EH (cell line): ENCODE measurements at regions not wholly inside any gene's neighbourhood (a gene's known extent, or its start where the extent isn't known, plus 50 kb on each side); places are given as distances from the start of the nearest gene placed in this dataset.

Experiments
- DNase-seq: peaks from one replicate; pipeline ENCODE4 v3.0.0-alpha.2; 2015; ENCODE audit warnings: low read depth

GRCh38 chr1:58136387-58136786, 410.1 kb downstream of the OMA1 start:
- no peak for DNase-seq

DNA sequence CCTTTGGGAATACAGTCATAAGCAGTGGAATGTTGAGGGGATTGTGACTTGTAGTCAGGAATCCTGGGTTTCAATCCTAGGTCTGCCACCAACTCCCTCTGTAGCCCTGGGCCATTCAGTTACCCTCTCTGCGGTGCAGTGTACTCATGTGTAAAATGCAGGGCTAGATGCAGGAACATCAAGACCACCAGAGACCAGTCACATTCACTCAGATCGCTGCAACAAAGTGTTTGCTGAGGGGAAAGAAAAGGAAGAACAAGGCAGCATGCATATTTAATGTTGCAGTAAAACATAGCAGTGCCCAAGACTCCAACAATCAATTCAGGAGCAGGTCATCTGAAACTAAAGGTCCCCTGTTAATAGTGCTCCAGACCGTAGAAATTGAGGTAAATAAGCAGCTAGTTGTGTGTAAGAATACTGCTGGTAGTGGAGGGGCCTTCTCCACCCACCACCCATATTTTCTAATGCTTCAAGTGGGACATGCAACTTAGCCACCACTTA, 410.7 kb downstream of the OMA1 start:
- DNase-seq, result no peak

- no peak for DNase-seq
These were observed 413.0 kb downstream of the OMA1 start for GRCh38 chr1:58133562-58133961.

GRCh38 chr1:58123051-58123450, 423.5 kb downstream of the OMA1 start:
- no peak for DNase-seq

- DNase-seq, result no peak
These were observed 426.6 kb downstream of the OMA1 start for GRCh38 chr1:58119971-58120370.

DNA sequence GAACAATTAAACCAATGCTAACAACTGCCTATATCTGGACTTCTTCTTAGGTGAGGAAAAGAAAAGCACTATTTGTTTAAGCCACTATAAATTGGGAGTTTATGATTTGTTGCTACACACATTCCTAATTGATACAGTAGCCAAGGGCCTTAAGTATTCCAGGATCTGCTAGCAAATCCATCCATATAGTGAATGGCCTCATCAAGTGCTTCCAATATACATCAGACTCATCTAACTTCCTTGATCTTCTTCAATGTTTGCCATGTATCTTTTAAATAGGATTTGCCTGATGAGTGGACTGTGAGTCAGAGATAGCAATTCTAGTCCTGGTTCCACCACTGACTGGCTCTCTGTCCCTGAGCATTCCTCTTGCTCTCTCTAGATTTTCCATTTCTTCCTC, 430.2 kb downstream of the OMA1 start:
- no peak for DNase-seq

- DNase-seq, result no peak
These were observed 436.8 kb downstream of the OMA1 start for GRCh38 chr1:58109646-58110200.

GRCh38 chr1:58108783-58109182, 437.7 kb downstream of the OMA1 start:
- DNase-seq, result no peak

GRCh38 chr1:58107943-58108342, 438.6 kb downstream of the OMA1 start:
- no peak for DNase-seq

- DNase-seq, result no peak
These were observed 441.6 kb downstream of the OMA1 start for GRCh38 chr1:58104960-58105359.

DNA sequence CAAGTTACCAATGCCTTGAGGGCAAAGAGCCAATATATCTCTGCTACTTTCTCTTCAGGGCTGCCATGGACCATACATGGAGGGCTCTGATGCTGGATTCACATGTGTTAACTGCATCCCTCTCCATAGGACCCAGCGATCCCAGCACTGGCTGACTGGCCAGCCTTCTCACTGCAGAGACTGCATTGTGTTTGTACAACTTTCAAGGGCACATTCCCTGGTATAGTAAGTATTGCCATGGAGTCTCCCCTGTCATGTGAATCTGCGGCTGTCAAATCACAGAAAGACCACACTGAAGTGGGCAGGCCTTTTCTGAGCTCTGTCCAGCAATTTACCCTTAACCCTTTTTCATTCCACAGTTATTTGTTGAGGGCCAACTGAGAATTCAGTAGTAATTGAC, 449.8 kb downstream of the OMA1 start:
- DNase-seq, result no peak

DNA sequence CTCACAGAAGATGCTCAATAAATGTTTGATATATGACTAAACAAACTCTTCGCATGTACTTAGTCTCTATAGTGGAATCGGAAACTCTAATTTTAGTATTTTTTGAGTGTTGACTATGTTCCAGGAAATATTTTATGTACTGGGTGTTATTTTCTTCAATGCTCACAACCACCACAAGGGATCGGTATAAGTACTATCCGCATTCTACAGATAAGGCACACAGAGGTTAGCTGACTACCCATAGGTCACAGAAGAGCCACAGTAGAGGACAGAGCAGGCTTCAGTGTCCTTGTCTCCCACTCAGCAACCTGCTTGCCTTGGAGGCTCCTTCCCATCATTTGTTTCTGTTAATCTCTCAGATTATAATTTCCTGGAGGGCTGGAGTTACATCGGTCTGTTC, 451.3 kb downstream of the OMA1 start:
- DNase-seq, result no peak

DNA sequence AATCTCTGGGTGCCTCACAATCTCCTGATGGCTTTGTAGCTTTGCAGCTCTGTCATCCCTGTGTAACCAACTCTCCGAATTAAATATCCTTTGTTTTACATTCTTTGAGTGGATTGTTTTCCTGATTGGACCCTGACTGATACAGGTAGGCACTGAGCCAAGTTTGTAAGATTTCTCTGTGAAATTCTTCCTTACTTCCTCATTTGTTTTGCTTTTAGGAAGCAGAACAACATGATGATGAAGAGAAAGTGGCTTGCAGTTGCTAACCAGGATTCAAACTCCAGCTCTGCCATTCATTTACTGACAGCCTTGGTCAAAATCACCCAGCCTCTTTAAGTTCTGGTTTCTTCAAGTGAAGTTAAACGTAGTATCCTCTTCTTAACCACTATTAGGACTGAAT, 452.3 kb downstream of the OMA1 start:
- no peak for DNase-seq

GRCh38 chr1:58090640-58091039, 455.9 kb downstream of the OMA1 start:
- DNase-seq, result no peak

DNA sequence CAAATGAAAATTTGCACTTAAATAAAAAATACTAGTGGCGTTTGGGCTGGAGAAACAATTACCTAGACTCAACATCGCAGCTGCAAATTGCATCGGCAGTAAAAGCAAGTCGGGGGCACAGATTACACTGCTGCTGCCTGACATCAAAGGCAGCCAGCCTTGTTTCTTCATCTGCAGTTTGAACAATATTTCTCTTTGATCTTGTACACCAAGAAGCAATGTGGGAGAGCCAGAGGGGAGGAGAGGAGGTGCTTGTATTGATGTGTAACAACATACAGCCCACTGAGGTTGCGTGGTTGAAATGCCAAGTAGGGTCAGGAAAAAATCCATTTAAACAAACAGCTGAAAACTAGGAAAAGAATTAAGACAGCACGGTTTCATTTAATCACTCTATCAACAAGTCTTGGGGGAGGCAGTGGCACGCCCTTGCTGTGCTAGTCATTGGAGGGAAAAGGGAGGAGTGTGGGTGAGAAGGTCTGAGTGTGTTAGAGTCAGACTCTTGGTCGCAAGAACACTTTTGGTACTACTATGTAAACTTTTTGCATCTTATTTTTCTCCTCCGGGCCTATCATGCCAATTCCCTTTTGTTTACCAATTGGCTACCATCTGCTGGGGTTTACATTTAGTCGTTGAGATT, 456.5 kb downstream of the OMA1 start:
- no peak for DNase-seq

DNA sequence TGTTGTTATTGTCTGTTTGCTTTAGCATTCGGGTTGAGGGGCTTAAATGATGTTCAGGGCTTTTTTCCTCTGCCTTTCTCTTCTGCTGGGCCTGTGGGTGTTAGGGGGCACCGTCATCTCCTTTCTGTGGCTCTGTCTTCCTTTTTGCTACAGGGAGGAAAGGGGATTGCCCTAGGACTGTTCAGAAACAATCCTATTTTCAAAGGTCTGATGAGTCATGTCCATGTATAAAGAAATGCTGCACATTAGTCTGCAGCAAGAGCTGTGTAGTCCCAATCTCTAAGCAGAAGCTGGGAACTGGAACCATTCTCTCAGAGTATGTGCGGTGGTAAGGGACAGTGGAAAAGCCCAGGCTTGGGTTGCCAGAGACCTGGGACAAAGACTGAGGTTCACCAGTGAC, 462.3 kb downstream of the OMA1 start:
- DNase-seq, result no peak

GRCh38 chr1:58082596-58082995, 463.9 kb downstream of the OMA1 start:
- DNase-seq, result no peak

DNA sequence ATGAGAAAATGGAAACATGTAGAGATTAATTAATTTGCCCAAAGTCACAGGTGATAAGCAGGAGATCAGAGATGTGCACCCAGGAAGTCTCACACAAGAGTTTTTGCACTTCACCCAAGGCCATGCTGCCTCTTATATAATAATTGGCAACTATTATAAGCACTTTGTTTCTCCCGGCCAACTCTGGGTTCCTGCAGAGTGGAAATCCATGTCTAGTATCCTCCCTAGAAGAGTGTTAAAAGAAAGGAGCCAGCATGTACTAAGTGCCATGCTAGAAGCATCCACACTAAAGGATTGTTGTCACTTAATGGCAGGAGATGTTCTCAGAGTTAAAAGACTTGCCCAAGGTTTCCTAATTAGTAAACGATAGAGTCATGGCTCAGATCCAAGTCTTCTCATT, 470.3 kb downstream of the OMA1 start:
- no peak for DNase-seq

GRCh38 chr1:58075188-58075578, 471.3 kb downstream of the OMA1 start:
- no peak for DNase-seq

GRCh38 chr1:58072450-58072849, 474.1 kb downstream of the OMA1 start:
- no peak for DNase-seq

DNA sequence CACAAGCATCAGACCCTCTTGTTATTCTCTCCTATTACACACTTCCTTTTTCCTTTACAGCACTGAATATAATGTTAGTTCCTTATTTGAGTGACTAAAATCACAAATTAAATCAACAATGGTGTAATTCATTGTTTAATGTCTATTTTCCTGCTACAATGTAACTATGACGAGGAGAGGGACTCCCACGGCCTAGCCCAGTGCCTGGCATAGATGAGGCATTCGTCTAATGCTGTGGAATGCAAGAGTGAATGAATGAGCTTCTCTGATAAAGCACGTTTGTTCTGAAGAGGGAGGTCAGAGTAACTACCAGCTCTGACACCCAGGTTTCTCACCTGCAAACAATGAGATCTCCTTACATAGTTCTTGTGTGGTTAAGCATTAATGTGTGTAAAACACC, 479.4 kb downstream of the OMA1 start:
- DNase-seq, result no peak

DNA sequence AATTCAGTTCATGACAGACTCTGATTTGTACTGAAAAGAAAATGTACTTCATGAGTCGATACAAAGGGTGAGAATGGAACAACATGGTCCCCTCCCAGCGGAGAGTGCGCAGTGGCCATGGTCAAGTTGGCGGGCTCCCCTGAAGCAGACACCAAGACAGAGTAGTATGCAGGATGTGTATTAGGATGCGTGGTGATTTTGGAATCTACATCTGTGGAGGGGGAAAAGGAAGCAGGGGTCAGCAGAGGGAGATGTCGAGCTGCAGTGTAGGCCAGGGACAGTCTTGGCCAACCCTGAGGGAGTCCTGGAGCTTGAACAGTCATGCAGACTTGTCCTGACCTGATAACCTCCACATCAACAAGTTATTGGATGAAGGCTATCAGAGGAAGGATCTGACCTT, 481.0 kb downstream of the OMA1 start:
- no peak for DNase-seq

- no peak for DNase-seq
These were observed 482.4 kb downstream of the OMA1 start for GRCh38 chr1:58064166-58064565.

GRCh38 chr1:58063095-58063494, 483.4 kb downstream of the OMA1 start:
- no peak for DNase-seq
